NCI-H2081 (cell line): ENCODE measurements at regions not wholly inside any gene's neighbourhood (a gene's known extent, or its start where the extent isn't known, plus 50 kb on each side); places are given as distances from the start of the nearest gene placed in this dataset.

Experiments used
- DNase-seq, 2 experiments: peaks; one replicate each; lab custom pipeline; 2025; lab: John Stamatoyannopoulos, UW

GRCh38 chr3:194928831-194929577, 243.3 kb downstream of the FAM43A start:
- no peak for DNase-seq

GRCh38 chr3:194929578-194929960, 243.9 kb downstream of the FAM43A start:
- DNase-seq = no peak

DNA sequence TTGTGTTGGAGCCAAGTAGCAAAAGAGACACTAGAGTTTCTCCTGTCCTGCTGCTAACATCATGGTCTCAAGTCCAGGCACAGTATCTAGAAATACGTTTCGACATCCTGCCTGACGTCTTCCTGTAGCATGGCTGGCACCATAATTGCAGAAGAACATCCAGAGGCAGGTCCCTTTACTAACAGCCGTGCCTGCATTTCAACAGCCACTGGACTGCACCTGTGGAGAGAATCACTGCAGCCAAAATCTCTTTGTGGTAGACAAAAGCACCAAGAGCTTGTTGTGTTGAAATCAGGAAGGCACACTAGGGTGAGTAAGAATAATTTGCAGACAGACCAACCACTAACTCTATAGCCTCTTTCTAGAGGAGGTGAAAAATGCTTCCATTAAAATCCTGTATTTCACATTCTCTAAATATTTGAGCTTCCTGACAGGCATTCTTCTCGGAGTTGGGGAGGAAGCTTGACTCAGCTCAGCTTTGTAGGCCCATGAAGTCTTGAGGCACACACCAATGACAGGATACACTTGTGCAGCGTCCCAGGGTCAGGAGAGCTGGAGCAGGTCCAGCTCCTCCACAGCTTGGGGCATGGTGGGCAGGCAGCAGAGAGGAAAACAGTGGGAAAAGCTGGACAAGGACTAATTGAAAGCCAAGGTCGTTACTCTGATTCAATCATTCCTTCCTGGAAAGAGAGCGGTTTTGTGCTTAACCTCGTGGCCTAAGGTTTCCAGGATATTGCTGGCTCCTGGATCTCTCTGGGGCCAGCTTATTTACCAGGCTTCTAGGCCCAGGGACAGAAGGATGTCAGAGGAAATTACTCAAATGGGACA, 244.9 kb downstream of the FAM43A start:
- DNase-seq = no peak

DNA sequence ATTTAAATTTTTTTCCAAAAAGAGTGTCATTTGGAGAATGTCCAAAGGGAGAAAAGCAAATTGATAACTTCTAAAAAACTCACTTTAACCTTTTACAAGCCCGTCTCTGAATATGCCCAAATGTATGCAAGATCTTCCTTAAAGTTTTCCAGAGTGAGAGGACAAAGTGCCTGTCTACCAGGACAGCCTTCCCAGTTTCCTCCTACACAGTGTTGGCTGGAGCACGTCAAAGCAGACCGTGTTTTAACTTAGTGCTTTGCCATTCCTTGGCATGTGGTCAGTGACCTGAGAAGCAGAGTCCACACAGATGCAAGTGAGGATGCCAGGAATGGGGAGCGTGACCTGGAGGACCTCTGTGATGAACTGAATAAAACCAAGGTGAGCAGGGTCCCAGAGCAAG, 245.7 kb downstream of the FAM43A start:
- no peak for DNase-seq

DNA sequence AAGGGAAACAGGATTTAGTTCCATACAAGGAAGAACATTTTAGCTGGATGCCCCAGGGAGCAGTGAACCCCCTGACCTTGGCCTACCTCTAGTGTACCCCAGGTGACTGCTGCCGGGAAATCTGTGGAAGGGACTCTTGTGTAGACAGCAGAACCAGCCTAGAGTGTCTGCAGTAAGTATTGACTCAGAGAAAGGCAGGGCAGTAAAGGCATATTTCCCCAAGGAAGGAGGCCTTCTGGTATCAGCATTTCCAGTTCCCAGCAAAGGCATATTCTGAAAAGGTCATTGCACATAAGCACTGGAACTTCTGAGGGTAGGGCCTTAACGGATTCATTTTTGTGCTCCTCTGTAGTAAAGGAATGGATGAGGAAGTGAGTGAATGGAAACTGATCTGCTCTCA, 246.2 kb downstream of the FAM43A start:
- no peak for DNase-seq

- no peak for DNase-seq
Observed at GRCh38 chr3:194933465-194933864, 247.8 kb downstream of the FAM43A start.

GRCh38 chr3:194935061-194935460, 249.4 kb downstream of the FAM43A start:
- no peak for DNase-seq

DNA sequence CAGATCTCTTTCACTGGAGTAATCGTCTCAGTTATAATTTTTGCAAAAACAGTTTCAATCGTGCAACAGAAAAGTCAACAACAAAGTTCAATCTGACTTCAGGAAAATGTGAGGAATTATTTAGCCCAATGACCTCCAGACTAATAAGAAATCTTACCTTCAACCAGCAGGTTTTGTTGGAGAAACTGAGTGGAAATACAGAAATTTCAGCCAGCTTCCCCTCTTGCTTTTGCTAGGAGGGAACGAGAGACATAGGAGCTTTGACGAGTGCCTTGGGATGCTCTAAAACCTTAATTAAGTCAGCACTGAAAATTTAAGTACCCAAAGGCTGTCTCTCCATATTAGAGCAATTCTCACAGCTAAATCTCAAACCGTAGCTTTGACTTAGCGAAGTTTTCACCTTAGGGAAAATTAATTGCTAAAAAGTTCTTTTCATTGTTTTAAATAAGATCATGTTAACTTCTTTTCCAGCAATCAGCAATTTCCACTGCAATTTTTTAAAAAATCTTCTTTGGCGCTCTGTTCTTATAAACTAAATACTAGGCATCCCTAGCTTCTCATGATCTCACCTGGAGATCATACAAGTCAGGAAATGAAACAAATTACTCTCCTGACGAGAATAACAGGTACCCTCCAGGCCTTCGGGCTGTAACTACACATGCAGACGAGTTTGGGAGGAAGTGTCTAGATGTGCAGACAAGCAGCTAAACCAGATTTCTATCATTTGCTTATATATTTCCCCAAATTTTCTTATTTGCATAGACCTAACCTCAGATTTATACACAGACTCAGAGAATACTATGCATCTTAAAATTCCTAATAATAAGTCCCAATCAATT, 250.2 kb downstream of the FAM43A start:
- no peak for DNase-seq

DNA sequence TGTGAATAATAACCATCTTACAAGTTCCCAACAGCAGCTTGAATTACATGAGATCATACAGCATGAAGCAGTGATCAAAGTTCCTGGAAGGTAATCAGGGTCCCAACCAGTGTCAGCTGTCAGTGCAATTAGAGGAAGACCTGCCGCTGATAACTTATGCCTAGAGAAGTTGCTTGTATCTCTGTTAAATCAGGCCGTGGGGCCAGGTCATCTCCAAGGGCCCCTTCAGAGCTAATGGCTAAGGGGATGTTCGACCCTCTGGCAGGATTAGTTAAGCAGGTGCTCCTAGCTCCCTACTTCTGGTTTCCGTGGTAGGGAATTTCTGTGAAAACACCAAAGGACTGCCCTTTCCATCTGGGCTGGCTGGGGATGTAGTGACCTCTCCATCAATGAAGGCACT, 251.0 kb downstream of the FAM43A start:
- DNase-seq = no peak

DNA sequence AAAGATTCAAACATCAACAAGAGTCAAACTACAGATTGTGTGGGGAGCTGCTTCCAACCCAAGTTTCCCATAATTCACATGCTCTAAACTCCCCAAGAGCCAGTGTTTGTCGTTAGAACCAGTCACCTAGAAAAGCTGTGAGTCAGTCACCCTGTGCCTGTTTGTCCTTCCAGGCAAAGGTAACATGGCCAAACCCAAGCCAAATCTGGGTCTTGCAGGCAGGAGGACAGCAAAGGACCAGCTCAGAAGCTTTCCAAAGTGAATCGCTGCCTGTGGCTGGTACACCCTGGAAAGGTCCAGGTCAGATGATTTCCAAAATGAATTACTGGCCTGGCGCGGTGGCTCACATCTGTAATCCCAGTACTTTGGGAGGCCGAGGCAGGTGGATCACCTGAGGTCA, 251.5 kb downstream of the FAM43A start:
- no peak for DNase-seq

DNA sequence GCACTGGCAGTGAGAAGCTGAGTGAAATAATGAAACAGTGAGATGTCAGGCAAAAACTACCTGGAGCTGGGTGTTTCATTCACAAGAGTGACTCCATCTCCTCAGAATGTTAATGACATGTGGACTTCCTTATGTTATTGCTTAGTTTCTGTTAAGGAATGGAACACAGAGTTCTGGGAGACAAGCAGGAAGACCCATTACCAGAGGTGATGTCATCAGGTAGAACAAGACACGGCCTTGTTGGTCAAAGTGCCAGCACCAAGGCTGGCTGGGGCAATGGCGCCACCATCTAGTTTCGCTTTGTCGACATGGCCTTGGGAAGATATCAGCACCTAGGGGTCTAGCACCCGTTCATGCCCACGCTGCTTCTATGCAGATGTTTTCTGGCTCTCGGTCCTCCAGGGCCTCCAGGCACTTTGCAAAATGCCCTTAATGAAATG, 252.2 kb downstream of the FAM43A start:
- DNase-seq = no peak

GRCh38 chr3:194938845-194939531, 253.3 kb downstream of the FAM43A start:
- no peak for DNase-seq

DNA sequence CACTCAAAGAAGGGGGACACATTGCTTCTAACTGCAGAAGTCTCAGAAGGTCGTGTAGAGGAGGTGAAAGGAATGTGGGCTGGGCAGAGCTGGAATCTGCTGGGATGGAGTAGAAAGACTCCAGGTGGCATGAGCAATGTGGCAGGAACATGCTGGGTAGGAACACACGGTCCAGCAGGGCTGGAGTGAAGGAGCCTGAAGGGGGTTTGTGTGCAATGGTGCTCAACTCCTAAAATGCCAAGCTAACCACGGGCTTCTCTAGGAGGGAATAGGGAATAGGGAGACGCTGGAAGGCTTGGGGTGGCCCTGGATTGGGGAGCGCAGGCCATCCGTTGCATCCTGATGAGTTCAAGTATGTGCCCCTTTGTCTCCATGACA, 253.8 kb downstream of the FAM43A start:
- DNase-seq = no peak

GRCh38 chr3:194939949-194940770, 254.5 kb downstream of the FAM43A start:
- no peak for DNase-seq

DNA sequence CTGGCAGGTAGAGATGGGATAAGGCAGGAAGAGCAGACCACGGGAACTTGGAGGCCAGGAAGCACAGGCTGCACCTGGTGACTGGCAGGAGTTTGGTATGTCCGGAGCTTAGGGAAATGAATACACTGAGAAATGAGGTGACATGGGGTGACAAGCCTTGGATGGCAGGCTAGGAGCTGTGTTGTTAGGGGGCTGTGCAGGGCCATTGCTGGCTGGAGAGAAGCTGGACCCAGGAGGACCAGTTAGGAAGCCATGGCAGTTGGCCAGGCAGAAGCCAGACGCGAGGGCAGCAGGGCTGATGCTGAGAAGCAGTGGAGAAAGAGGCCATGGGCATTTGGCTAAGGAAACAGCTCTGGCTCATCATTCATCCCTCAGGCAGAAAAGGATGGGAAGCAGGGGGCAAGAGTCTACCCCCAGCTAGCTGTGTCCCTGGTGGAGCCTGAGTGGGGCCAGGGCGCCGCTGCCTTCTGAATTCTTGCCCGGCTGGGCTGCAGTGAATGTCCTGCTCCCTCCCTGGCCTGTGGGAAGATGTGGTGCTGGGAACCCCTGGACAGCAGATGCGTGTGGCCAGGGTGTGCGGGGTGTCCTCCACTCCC, 255.8 kb downstream of the FAM43A start:
- DNase-seq = no peak

DNA sequence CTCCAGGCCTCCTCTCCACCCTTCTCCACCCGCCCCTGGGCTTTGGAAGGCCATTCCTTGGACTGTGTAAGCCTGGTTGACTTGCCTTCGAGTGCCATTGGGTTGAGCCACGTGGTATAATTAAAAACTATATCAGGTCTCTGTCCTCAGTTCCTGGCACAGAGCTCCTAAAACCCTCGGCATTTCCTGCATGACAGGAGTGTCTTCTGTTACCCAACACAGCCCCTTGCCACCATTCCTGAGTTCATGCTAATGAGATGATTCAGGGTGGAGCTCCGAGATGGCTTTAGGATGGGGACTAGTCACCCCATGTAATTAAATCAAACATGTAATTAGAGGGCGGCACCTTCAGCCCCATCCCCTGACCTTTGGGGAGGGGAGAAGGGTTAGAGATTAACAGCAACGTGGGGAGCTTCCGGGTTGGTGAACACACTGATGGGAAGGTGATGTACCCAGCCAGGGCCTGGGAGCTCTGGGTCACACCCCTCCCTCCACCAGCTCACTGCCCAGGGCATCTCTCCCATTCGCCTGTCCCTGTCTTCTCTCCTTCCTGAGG, 256.4 kb downstream of the FAM43A start:
- DNase-seq = no peak

DNA sequence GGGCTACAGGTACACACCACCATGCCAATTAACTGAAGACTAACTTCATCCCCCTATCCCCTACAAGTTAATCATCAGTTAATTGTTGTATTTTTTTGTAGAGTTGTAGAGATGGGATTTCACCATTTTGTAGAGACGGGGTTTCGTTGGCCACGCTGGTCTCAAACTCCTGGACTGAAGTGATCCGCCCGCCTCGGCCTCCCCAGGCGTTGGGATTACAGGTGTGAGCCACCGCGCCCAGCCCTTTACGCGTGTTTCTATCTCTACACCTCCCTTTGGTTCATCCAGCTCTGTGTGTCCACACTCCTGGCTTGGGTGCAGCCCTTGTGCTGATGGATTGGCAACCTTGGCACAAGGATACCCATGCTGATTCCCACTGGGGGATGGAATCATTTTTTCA, 258.8 kb downstream of the FAM43A start:
- DNase-seq = no peak

- no peak for DNase-seq
Observed at GRCh38 chr3:194945508-194945907, 259.8 kb downstream of the FAM43A start.

- no peak for DNase-seq
Observed at GRCh38 chr3:194946091-194946490, 260.4 kb downstream of the FAM43A start.

DNA sequence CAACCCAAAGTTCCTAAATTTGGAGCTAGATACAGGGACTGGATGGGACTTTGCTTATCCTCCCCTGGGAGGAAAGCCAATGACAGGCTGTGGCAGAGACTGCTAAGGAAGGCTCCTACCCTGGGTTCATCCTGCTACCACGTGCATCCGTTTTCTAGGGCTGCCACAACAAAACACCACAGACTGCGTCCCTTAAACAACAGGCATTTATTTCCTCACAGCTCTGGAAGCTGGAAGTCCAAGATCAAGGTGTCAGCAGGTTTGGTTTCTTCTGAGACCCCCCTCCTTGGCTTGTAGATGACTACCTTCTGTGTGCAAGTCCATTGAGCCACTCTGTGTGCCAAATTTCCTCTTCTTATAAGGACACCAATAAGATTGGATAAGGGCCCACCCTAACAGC, 263.9 kb downstream of the FAM43A start:
- no peak for DNase-seq
